HEK293T (cell line): ENCODE measurements at regions not wholly inside any gene's neighbourhood (a gene's known extent, or its start where the extent isn't known, plus 50 kb on each side); places are given as distances from the start of the nearest gene placed in this dataset.

Experiments used
- CTCF ChIA-PET: fragments of 350-600 bp; formaldehyde crosslinking; extraction: SDS; loops from one replicate; lab custom pipeline; 2021; ENCODE audit warnings: antibody characterized with exemption, inconsistent platforms; lab: Yijun Ruan, JAX
- POLR2A ChIA-PET: fragments of 350-600 bp; formaldehyde crosslinking; extraction: SDS; loops from one replicate; lab custom pipeline; 2020; ENCODE audit warnings: antibody characterized with exemption, inconsistent platforms; lab: Yijun Ruan, JAX
- DNase-seq: peaks from one replicate; pipeline ENCODE4 v3.0.0; 2012; ENCODE audit warnings: mixed read lengths; ENCODE audit errors: extremely low spot score
- ARNT ChIP-seq: fragments of 450-650 bp; IDR thresholded peaks from 2 replicates; pipeline ENCODE4 v1.6.1; 2017; ENCODE audit warnings: mild to moderate bottlenecking
- BHLHE40 ChIP-seq: fragments of 450-650 bp; IDR thresholded peaks from 2 replicates; pipeline ENCODE4 v1.6.1; 2016; ENCODE audit warnings: mild to moderate bottlenecking, moderate library complexity, borderline replicate concordance
- CTBP1 ChIP-seq: fragments of 450-650 bp; IDR thresholded peaks from 2 replicates; pipeline ENCODE4 v1.6.1; 2016; ENCODE audit warnings: borderline replicate concordance
- ELF4 ChIP-seq: fragments of 450-650 bp; IDR thresholded peaks from 2 replicates; pipeline ENCODE4 v1.6.1; 2017; ENCODE audit warnings: antibody characterized with exemption
- FOXA1 ChIP-seq: fragments of 450-650 bp; IDR thresholded peaks from 2 replicates; pipeline ENCODE4 v1.6.1; 2016; ENCODE audit warnings: mild to moderate bottlenecking
- FOXK2 ChIP-seq: fragments of 450-650 bp; IDR thresholded peaks from 2 replicates; pipeline ENCODE4 v1.6.1; 2016; ENCODE audit warnings: mild to moderate bottlenecking
- FOXM1 ChIP-seq: fragments of 450-650 bp; IDR thresholded peaks from 2 replicates; pipeline ENCODE4 v1.6.1; 2017; ENCODE audit warnings: mild to moderate bottlenecking, borderline replicate concordance
- HDGF ChIP-seq: fragments of 450-650 bp; IDR thresholded peaks from 2 replicates; pipeline ENCODE4 v1.6.1; 2017; ENCODE audit warnings: antibody characterized with exemption, borderline replicate concordance
- L3MBTL2 ChIP-seq: fragments of 450-650 bp; conservative IDR thresholded peaks from 2 replicates; pipeline ENCODE4 v1.6.1; 2016; ENCODE audit warnings: mild to moderate bottlenecking
- LEF1 ChIP-seq: fragments of 450-650 bp; IDR thresholded peaks from 2 replicates; pipeline ENCODE4 v1.6.1; 2017; ENCODE audit warnings: mild to moderate bottlenecking, borderline replicate concordance
- NFRKB ChIP-seq: fragments of 450-650 bp; IDR thresholded peaks from 2 replicates; pipeline ENCODE4 v1.6.1; 2016; ENCODE audit warnings: mild to moderate bottlenecking, moderate library complexity
- SP1 ChIP-seq: fragments of 450-650 bp; IDR thresholded peaks from 2 replicates; pipeline ENCODE4 v1.6.1; 2017
- SUZ12 ChIP-seq: fragments of 450-650 bp; IDR thresholded peaks from 2 replicates; pipeline ENCODE4 v1.6.1; 2016; ENCODE audit warnings: mild to moderate bottlenecking
- TARDBP ChIP-seq: fragments of 450-650 bp; IDR thresholded peaks from 2 replicates; pipeline ENCODE4 v1.6.1; 2016
- ZNF384 ChIP-seq: fragments of 450-650 bp; IDR thresholded peaks from 2 replicates; pipeline ENCODE4 v1.6.1; 2016
- TF ChIP-seq, protein P1 (sequence below): fragments of 450-650 bp; IDR thresholded peaks from 2 replicates; pipeline ENCODE4 v1.6.1; 2016

DNA sequence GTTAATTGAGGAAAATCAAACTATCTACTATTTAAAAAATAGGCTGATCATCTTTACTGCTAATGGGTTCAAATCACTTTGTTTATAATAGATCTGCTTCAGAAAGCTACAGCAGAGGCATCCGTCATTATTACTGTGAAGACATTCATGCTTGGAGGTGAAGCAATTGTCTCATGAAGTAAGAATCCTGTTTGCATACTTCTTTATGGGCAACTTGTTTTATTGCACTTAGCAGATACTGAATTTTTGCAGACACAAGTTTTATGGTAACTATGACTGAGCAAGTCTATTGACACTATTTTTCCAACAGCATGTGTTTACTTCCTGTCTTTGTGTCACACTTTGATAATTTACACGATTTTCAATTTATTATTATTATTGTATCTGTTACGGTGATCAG, 573.9 kb downstream of the RFPL4B start:
- TF ChIP-seq L3MBTL2 (no peak), FOXA1 (no peak)
- no peak for DNase-seq
- ChIA-PET POLR2A (no interaction called here), CTCF (no interaction called here)

DNA sequence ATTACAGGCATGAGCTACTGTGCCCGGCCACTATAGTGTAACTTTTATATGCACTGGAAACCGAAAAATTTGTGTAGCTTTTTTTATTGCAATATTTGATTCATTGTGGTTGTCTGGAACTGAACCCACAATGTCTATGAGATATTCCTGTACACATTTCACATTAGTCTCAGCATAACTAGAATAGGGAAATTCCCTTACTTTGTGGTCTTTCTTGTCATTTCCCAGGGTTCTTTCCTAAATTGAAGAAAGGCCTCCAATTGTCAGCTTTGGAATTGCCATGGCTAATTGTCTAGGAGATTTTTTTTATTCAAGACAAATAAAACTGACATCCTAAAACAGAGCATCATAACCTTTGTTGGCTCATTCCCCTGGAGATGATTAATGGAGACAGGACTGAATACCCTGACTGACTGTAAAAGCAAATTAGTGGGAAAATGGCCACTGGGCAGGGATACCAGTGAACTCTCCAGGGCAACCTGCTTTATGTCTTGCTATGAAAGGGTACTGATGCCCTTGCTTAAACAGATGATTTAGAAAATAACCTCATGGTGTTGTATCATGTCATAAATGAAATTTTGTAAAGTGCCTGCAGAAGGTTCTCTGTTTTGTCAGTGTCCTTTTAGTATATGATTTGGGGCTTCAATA, 576.9 kb downstream of the RFPL4B start:
- TF ChIP-seq ZNF384: no peak
- ChIA-PET CTCF (no interaction called here), POLR2A (no interaction called here)
- no peak for DNase-seq

DNA sequence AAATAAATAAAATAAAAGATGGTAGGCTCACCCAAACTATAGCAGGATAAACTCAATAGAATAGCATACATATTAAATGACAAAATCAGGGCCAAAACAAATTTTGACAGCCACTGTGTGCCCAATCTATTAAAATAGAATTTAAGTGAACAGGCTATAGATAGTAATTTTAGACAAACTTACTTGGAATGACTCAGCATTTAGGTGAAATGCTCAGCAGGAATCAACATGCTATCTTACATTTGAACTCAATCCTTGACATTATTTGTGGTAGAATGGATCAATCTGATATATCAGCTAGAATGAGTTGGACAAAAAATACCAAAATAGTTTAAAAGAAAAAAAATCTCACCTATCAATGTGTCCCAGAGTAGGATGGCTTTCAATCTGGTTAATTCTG, 578.6 kb downstream of the RFPL4B start:
- TF ChIP-seq FOXA1: no peak
- TF ChIP-seq ZNF384: no peak
- no peak for TF ChIP-seq FOXM1
- no peak for TF ChIP-seq HDGF
- TF ChIP-seq NFRKB: no peak
- TF ChIP-seq ARNT: no peak
- no peak for TF ChIP-seq BHLHE40
- TF ChIP-seq TARDBP: no peak
- no peak for TF ChIP-seq SP1
- POLR2A ChIA-PET: no interaction called here
- CTCF ChIA-PET: no interaction called here
- no peak for DNase-seq

DNA sequence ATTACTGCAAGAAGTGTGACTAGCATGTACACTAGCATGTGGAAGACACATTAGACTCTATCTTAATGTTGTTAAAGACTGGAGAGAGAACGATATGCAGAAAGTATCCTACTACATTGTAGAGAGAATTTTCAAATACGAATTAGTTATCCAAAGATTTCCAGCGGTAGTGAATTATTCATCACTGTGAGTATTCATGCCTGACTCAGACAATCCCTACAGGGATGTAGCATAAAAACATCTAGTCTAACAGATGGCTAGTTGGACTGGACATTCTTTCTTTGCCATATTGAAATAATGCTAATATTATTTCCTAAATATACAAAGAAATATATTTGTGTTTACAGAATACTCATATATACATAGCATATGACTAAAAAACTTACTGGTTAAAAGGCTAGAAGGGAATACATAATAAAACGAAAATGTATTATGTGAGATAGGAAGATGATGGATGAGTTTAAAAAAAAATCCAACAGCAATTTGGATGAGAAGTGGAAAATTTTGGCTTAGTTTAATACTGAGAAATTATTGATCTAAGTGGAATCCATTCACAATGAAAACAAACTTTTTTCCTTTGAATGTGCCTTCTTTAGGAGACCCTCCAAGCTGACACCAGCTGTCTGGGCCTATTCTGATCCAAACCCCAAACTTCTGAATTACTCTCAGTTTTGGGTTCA, 580.7 kb downstream of the RFPL4B start:
- ChIA-PET POLR2A (no interaction called here), CTCF (no interaction called here)
- TF ChIP-seq FOXM1 (no peak), FOXA1 (no peak), ELF4 (no peak), LEF1 (no peak), HDGF (no peak), TARDBP (no peak), ARNT (no peak), CTBP1 (no peak), SP1 (no peak), NFRKB (no peak), L3MBTL2 (no peak), SUZ12 (no peak), BHLHE40 (no peak), FOXK2 (no peak), ZNF384 (no peak)
- TF ChIP-seq, protein P1, sequence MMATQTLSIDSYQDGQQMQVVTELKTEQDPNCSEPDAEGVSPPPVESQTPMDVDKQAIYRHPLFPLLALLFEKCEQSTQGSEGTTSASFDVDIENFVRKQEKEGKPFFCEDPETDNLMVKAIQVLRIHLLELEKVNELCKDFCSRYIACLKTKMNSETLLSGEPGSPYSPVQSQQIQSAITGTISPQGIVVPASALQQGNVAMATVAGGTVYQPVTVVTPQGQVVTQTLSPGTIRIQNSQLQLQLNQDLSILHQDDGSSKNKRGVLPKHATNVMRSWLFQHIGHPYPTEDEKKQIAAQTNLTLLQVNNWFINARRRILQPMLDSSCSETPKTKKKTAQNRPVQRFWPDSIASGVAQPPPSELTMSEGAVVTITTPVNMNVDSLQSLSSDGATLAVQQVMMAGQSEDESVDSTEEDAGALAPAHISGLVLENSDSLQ: no peak
- DNase-seq: no peak

DNA sequence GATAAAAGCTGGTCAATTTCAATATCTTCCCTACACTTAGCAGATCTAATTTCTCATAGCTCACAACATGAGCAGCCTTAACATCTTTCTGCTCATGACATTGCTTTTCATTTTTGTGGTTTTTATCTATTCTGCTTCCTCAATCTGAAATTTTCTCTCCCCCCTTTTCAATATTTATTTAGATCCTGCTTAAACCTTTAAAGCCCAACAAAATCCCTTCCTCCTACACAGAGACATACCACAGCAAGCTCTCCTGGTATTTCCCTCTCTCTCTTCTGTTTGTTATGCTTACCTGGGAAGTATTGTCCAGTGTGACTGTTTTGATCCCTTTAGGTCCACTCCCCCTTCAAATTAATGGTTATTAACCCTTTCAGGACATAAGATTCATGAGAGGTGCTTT, 582.5 kb downstream of the RFPL4B start:
- POLR2A ChIA-PET: no interaction called here
- CTCF ChIA-PET: no interaction called here
- no peak for DNase-seq
- no peak for TF ChIP-seq SP1
- TF ChIP-seq, protein P1: no peak
- TF ChIP-seq FOXK2: no peak
- no peak for TF ChIP-seq BHLHE40
- TF ChIP-seq ELF4: no peak
- TF ChIP-seq TARDBP: no peak
- TF ChIP-seq FOXA1: no peak
- no peak for TF ChIP-seq HDGF
- TF ChIP-seq LEF1: no peak
- TF ChIP-seq ZNF384: no peak
- TF ChIP-seq SUZ12: no peak
- TF ChIP-seq ARNT: no peak
- TF ChIP-seq FOXM1: no peak
- TF ChIP-seq NFRKB: no peak

DNA sequence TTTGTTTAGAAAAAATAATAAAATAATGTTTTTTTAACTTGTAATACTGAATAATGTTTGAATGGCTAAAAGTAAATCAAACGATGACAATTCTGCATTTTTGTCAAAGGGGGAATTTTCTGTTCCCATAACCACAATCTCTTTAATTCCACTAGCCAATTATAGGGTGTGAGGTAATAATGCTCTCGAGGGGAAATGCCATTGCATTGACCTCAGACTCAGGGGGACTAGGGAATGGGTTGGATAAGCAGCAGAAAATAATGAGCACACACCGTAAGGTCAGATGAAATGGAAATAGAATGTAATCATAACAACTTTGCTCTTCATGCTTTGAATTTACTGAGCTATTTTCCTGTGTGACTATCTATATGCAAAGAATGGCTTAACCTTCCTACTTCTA, 584.7 kb downstream of the RFPL4B start:
- DNase-seq: no peak
- POLR2A ChIA-PET: no interaction called here
- TF ChIP-seq, protein P1: no peak
- TF ChIP-seq ZNF384 (no peak), CTBP1 (no peak), LEF1 (no peak), ELF4 (no peak), SP1 (no peak), FOXK2 (no peak), TARDBP (no peak), L3MBTL2 (no peak)
- CTCF ChIA-PET: no interaction called here

DNA sequence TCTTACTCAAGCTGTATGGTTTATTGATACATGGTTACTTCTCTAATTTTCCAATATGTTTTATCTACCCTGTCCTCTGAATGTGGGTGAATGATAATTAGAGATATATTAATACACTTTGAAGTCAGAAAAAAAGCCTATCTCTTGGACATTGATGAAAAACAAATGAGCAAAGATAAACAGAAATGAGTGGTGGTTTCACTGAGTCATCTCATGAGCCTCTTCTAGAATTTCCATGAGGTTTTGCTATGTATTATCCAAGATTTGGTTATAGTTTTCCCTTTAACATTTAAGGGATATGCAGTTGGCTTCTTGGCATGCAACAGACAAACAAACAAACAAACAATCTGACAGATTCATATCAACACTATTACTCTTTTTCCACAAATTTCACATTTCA, 586.8 kb downstream of the RFPL4B start:
- DNase-seq: no peak
- TF ChIP-seq ZNF384 (no peak), SUZ12 (no peak), ELF4 (no peak), LEF1 (no peak), L3MBTL2 (no peak), HDGF (no peak), FOXK2 (no peak), SP1 (no peak), CTBP1 (no peak), FOXA1 (no peak), FOXM1 (no peak), BHLHE40 (no peak), TARDBP (no peak), ARNT (no peak), NFRKB (no peak)
- TF ChIP-seq, protein P1: no peak
- ChIA-PET CTCF (no interaction called here), POLR2A (no interaction called here)
